ENCODE measurements at regions not wholly inside any gene's neighbourhood (a gene's known extent, or its start where the extent isn't known, plus 50 kb on each side); places are given as distances from the start of the nearest gene placed in this dataset.

GRCh38 chr6:44599672-44600071 is 212.2 kb downstream of the CDC5L start:
- no peak for TF ChIP-seq CTCF (IDR thresholded peaks at IDR 0.05)
- TF ChIP-seq POLR2AphosphoS5 (IDR thresholded peaks at IDR 0.05; ENCODE audit: insufficient read depth in 1 of 2, low read depth in 1 of 2): no peak
- TF ChIP-seq POLR2A (IDR thresholded peaks at IDR 0.05): no peak

All from vagina (tissue), 2 donors.